Endothelial cell (in vitro differentiated cells): ENCODE measurements at regions not wholly inside any gene's neighbourhood (a gene's known extent, or its start where the extent isn't known, plus 50 kb on each side); places are given as distances from the start of the nearest gene placed in this dataset.

Source experiments
- DNase-seq: peaks from one replicate; pipeline ENCODE4 v3.0.0; 2021; ENCODE audit warnings: low spot score
- H3K27ac Mint-ChIP-seq: one replicate; pipeline ENCODE4 v1.8.0; 2021; ENCODE audit warnings: mixed read lengths, inconsistent platforms; ENCODE audit not compliant: unreplicated experiment
- H3K27me3 Mint-ChIP-seq: one replicate; pipeline ENCODE4 v1.8.0; 2021; ENCODE audit warnings: mild to moderate bottlenecking, moderate library complexity, mixed read lengths, inconsistent platforms; ENCODE audit not compliant: unreplicated experiment
- H3K36me3 Mint-ChIP-seq: one replicate; pipeline ENCODE4 v1.8.0; 2021; ENCODE audit warnings: mild to moderate bottlenecking, low read depth, mixed read lengths, inconsistent platforms; ENCODE audit not compliant: unreplicated experiment
- H3K4me1 Mint-ChIP-seq: one replicate; pipeline ENCODE4 v1.8.0; 2021; ENCODE audit warnings: mild to moderate bottlenecking, mixed read lengths, inconsistent platforms; ENCODE audit not compliant: unreplicated experiment
- H3K4me3 Mint-ChIP-seq: one replicate; pipeline ENCODE4 v1.8.0; 2021; ENCODE audit warnings: mild to moderate bottlenecking, mixed read lengths, inconsistent platforms; ENCODE audit not compliant: unreplicated experiment
- H3K9me3 Mint-ChIP-seq: one replicate; pipeline ENCODE4 v1.8.0; 2021; ENCODE audit warnings: mixed read lengths, inconsistent platforms; ENCODE audit not compliant: unreplicated experiment
- CTCF ChIP-seq: fragments of 200-600 bp; sonication (generic); IDR thresholded peaks from one replicate; pipeline ENCODE4 v1.5.0; 2021; ENCODE audit warnings: antibody characterized with exemption; ENCODE audit not compliant: unreplicated experiment

- Mint-ChIP-seq H3K4me3 (no peak overlapping the region), H3K9me3 (no peaks in the 10 kb centered on the region), H3K36me3 (no peaks in the 10 kb centered on the region), H3K27me3 (peaks cover 2% of the 10 kb centered on the region), H3K27ac (no peak overlapping the region), H3K4me1 (peaks cover 15% of the 10 kb centered on the region)
- TF ChIP-seq CTCF = no peak
- DNase-seq = no peak
Observed at GRCh38 chr12:67921286-67921685, 68.0 kb upstream of the IFNG-AS1 start.

- H3K27ac Mint-ChIP-seq = no peak overlapping the region
- no peak overlapping the region for H3K4me3 Mint-ChIP-seq
- peaks cover 15% of the 10 kb centered on the region for H3K4me1 Mint-ChIP-seq
- no peak for TF ChIP-seq CTCF
- no peaks in the 10 kb centered on the region for H3K9me3 Mint-ChIP-seq
- H3K36me3 Mint-ChIP-seq = no peaks in the 10 kb centered on the region
- no peaks in the 10 kb centered on the region for H3K27me3 Mint-ChIP-seq
- no peak for DNase-seq
Observed at GRCh38 chr12:67922245-67922644, 67.0 kb upstream of the IFNG-AS1 start.

GRCh38 chr12:67925077-67925476 is 64.2 kb upstream of the IFNG-AS1 start:
- DNase-seq = no peak
- Mint-ChIP-seq H3K4me1 (peaks cover 15% of the 10 kb centered on the region), H3K9me3 (no peaks in the 10 kb centered on the region), H3K36me3 (no peaks in the 10 kb centered on the region), H3K27me3 (no peaks in the 10 kb centered on the region), H3K4me3 (no peak overlapping the region), H3K27ac (no peak overlapping the region)
- TF ChIP-seq CTCF = no peak

- H3K9me3 Mint-ChIP-seq = no peaks in the 10 kb centered on the region
- no peaks in the 10 kb centered on the region for H3K27me3 Mint-ChIP-seq
- no peaks in the 10 kb centered on the region for H3K36me3 Mint-ChIP-seq
- H3K27ac Mint-ChIP-seq = no peak overlapping the region
- no peak for TF ChIP-seq CTCF
- H3K4me3 Mint-ChIP-seq = no peak overlapping the region
- DNase-seq = no peak
- peaks cover 15% of the 10 kb centered on the region for H3K4me1 Mint-ChIP-seq
Observed at GRCh38 chr12:67925552-67925951, 63.7 kb upstream of the IFNG-AS1 start.

- DNase-seq = no peak
- Mint-ChIP-seq H3K9me3 (no peaks in the 10 kb centered on the region), H3K27ac (no peak overlapping the region), H3K27me3 (no peaks in the 10 kb centered on the region), H3K36me3 (no peaks in the 10 kb centered on the region), H3K4me1 (peaks cover 12% of the 10 kb centered on the region), H3K4me3 (no peak overlapping the region)
- TF ChIP-seq CTCF = no peak
Observed at GRCh38 chr12:67926063-67926462, 63.2 kb upstream of the IFNG-AS1 start.
